Breast epithelium (tissue), 4 donors: ENCODE measurements at regions not wholly inside any gene's neighbourhood (a gene's known extent, or its start where the extent isn't known, plus 50 kb on each side); places are given as distances from the start of the nearest gene placed in this dataset.

Experiments
- DNase-seq, 2 donors: peaks; one replicate each; pipeline ENCODE4 v3.0.0-alpha.2; 2019; ENCODE audit warnings: low spot score in 2 of 2
- H3K27ac ChIP-seq, 2 donors: fragments of 200-600 bp; sonication (generic) in 1 of 2; one replicate each; pipeline ENCODE4 v1.5.1; 2016 to 2019; ENCODE audit warnings: mild to moderate bottlenecking in 1 of 2
- H3K27me3 ChIP-seq, 2 donors: fragments of 200-600 bp; sonication (generic) in 1 of 2; one replicate each; pipeline versions ENCODE4 v1.5.1 to v1.6.0; 2017 to 2019; ENCODE audit warnings: control low read depth in 1 of 2, mild to moderate bottlenecking in 1 of 2
- H3K36me3 ChIP-seq: fragments of 200-600 bp; one replicate; pipeline ENCODE4 v1.5.1; 2019
- H3K4me1 ChIP-seq, 2 donors: fragments of 200-600 bp; sonication (generic); one replicate each; pipeline ENCODE4 v1.5.1; 2016 to 2019; ENCODE audit warnings: control low read depth in 1 of 2
- H3K4me3 ChIP-seq, 3 donors: fragments of 200-600 bp; sonication (generic); 1 replicate in 2 of 3; 2 replicates in 1 of 3; pipeline ENCODE4 v1.5.1; 2016 to 2019; ENCODE audit warnings: mild to moderate bottlenecking in 3 of 3, moderate library complexity in 2 of 3
- H3K9me3 ChIP-seq, 2 donors: fragments of 200-600 bp; sonication (generic) in 1 of 2; one replicate each; pipeline ENCODE4 v1.5.1; 2016 to 2019; ENCODE audit warnings: control low read depth in 1 of 2
- POLR2A ChIP-seq: fragments of 450-650 bp; IDR thresholded peaks from one replicate; pipeline ENCODE4 v1.6.1; 2016; ENCODE audit warnings: antibody characterized with exemption, mild to moderate bottlenecking, moderate library complexity
- POLR2AphosphoS5 ChIP-seq, 3 donors: sonication (generic); formaldehyde crosslinking; IDR thresholded peaks; one replicate each; pipeline ENCODE4 v1.6.1; 2017; ENCODE audit warnings: antibody characterized with exemption in 3 of 3
- intact Hi-C: fragments of 100-400 bp; cut with DNase I; formaldehyde crosslinking; loops from one replicate; pipeline ENCODE4 v1.15.1; 2023; ENCODE audit warnings: low total_unique reads
- TF ChIP-seq, protein P1 (sequence below), 3 donors: fragments of 450-650 bp; IDR thresholded peaks; one replicate each; pipeline ENCODE4 v1.5.1; 2016 to 2017; ENCODE audit warnings: antibody characterized with exemption in 3 of 3, mild to moderate bottlenecking in 3 of 3, moderate library complexity in 3 of 3

- Histone ChIP-seq H3K36me3 (no peaks in the 10 kb centered on the region), H3K4me3 (no peak overlapping the region), H3K27ac (no peak overlapping the region), H3K27me3 (no peaks in the 10 kb centered on the region), H3K4me1 (no peaks in the 10 kb centered on the region), H3K9me3 (peaks cover 0 to 4% of the 10 kb centered on the region in 2 donors)
- no peak for DNase-seq
- intact Hi-C loops: no loop called here
- TF ChIP-seq POLR2A: no peak
- TF ChIP-seq, protein P1, sequence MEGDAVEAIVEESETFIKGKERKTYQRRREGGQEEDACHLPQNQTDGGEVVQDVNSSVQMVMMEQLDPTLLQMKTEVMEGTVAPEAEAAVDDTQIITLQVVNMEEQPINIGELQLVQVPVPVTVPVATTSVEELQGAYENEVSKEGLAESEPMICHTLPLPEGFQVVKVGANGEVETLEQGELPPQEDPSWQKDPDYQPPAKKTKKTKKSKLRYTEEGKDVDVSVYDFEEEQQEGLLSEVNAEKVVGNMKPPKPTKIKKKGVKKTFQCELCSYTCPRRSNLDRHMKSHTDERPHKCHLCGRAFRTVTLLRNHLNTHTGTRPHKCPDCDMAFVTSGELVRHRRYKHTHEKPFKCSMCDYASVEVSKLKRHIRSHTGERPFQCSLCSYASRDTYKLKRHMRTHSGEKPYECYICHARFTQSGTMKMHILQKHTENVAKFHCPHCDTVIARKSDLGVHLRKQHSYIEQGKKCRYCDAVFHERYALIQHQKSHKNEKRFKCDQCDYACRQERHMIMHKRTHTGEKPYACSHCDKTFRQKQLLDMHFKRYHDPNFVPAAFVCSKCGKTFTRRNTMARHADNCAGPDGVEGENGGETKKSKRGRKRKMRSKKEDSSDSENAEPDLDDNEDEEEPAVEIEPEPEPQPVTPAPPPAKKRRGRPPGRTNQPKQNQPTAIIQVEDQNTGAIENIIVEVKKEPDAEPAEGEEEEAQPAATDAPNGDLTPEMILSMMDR (IDR thresholded peaks at IDR 0.05): no peak
- no peak for TF ChIP-seq POLR2AphosphoS5 (IDR thresholded peaks at IDR 0.05)
These were observed 710.3 kb downstream of the AACS start for GRCh38 chr12:125775507-125775906.

DNA sequence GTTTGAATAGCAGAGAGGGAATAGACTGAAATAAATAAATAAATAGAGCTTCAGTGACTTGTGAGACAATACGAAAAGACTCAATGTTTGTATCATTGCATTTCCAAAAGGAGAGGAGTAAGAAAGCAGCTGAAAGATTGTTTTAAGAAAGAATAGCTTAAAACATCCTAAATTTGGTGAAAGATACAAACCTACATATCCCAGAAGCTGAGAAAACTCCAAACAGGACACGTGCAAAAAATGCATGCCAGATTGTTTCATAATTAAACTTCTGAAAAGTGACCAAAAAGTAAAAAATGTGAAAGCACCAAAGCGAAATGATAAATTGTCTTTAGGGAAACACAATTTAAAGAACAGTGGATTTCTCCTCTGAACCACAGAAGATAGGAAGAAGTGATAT is 711.0 kb downstream of the AACS start:
- TF ChIP-seq, protein P1 (IDR thresholded peaks at IDR 0.05): no peak
- TF ChIP-seq POLR2AphosphoS5 (IDR thresholded peaks at IDR 0.05) (no peak), POLR2A (no peak)

DNA sequence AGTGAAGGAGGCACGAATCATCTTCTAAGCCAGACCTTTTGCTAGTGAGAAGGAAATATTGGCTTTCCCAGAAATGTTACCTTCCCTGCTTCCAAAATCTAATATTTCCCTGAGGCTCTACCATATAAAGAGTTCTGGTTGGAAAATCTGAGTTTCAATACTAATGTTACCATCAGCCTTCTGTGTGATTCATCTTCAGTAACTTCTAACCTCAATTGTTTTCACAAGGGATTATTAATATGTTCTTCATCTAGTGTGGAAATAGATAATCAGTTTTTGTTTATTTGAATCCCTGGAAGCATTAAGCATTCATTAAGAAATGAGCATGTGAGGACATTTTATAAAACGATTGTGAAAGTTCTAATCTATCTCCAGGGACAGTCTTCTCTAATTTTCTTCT is 720.9 kb downstream of the AACS start:
- peaks cover 0 to 4% of the 10 kb centered on the region in 2 donors for H3K27me3 ChIP-seq
- TF ChIP-seq POLR2A (no peak), POLR2AphosphoS5 (IDR thresholded peaks at IDR 0.05) (no peak)
- TF ChIP-seq, protein P1 (IDR thresholded peaks at IDR 0.05): no peak

More for the DNA sequence above, 711.0 kb downstream of the AACS start:
- Histone ChIP-seq H3K4me3 (no peak overlapping the region), H3K4me1 (no peaks in the 10 kb centered on the region), H3K27ac (no peak overlapping the region), H3K36me3 (no peaks in the 10 kb centered on the region), H3K27me3 (no peaks in the 10 kb centered on the region), H3K9me3 (peaks cover 0 to 4% of the 10 kb centered on the region in 2 donors)
- intact Hi-C loops: no loop called here
- no peak for DNase-seq

DNA sequence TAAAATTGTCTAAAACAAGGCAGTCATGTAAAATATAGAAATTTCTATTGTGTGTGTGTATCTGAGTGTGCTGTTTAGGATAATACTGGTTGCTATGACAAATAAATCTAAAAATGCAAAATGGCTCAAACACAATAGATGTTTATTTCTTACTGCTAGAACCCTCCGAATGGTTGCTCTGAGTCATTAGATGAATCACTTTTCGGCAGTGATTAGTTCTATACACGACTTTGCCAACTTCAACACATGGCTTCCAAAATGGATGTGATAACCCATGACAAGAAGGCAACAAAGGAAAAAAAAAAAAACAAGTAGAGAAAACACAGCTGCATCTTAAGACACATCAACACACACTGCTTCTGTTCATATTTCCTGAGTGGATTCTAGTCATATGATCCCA is 729.2 kb downstream of the AACS start:
- intact Hi-C loops: no loop called here
- H3K27ac ChIP-seq: no peak overlapping the region
- H3K27me3 ChIP-seq: no peaks in the 10 kb centered on the region
- no peaks in the 10 kb centered on the region for H3K4me1 ChIP-seq
- H3K4me3 ChIP-seq: no peak overlapping the region
- no peaks in the 10 kb centered on the region for H3K36me3 ChIP-seq
- H3K9me3 ChIP-seq: peaks cover 0 to 14% of the 10 kb centered on the region in 2 donors
- TF ChIP-seq, protein P1 (IDR thresholded peaks at IDR 0.05): no peak
- TF ChIP-seq POLR2AphosphoS5 (IDR thresholded peaks at IDR 0.05) (no peak), POLR2A (no peak)
- DNase-seq: no peak

More for the DNA sequence above, 720.9 kb downstream of the AACS start:
- DNase-seq: no peak
- intact Hi-C loops: no loop called here
- Histone ChIP-seq H3K27ac (no peak overlapping the region), H3K4me3 (no peak overlapping the region), H3K9me3 (peaks cover 0 to 14% of the 10 kb centered on the region in 2 donors), H3K36me3 (no peaks in the 10 kb centered on the region), H3K4me1 (no peaks in the 10 kb centered on the region)

DNA sequence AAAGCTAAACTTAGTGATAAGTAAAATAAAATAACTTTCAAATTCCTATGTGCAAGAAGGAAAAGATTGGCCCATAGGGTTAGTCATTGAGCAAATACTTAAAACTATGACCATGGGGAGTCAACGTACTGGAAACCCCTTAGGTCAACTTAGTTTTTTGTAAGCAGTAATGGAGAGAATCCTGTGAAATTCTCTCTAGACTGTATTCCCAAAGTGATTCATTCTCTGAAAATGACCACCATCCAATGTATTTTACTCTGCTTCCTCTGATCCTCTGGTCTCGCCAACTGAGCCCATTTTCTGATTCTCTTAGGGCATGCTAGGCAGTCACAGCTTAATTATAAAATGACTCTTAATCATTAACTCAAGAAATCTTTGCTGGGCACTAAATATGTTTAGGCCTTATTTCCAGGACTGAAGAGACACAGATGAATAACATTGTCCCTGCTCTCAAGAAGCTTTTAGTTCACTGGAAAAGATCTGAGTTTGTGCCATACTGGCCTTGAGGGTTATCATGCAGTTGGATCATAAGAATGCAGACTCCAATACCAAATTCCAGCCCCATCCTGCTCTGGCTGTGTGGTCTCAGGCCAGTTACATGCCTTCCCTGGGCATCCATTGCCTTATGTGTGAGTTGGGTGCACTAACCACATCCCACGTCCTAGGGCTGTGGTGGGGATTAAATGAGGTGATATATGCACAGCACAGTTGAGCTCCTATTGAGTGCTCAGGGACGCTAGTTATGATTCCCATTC is 732.4 kb downstream of the AACS start:
- H3K9me3 ChIP-seq: no peaks in the 10 kb centered on the region
- TF ChIP-seq, protein P1 (IDR thresholded peaks at IDR 0.05): no peak
- H3K27me3 ChIP-seq: no peaks in the 10 kb centered on the region
- H3K36me3 ChIP-seq: no peaks in the 10 kb centered on the region
- H3K4me3 ChIP-seq: no peak overlapping the region
- no peaks in the 10 kb centered on the region for H3K4me1 ChIP-seq
- no peak overlapping the region for H3K27ac ChIP-seq
- no peak for DNase-seq
- intact Hi-C loops: no loop called here
